AG08396 (cell line): ENCODE measurements at regions not wholly inside any gene's neighbourhood (a gene's known extent, or its start where the extent isn't known, plus 50 kb on each side); places are given as distances from the start of the nearest gene placed in this dataset.

Source experiments
- DNase-seq: peaks from one replicate; pipeline ENCODE4 v3.0.0; 2012; ENCODE audit warnings: low spot score, mixed read lengths

DNA sequence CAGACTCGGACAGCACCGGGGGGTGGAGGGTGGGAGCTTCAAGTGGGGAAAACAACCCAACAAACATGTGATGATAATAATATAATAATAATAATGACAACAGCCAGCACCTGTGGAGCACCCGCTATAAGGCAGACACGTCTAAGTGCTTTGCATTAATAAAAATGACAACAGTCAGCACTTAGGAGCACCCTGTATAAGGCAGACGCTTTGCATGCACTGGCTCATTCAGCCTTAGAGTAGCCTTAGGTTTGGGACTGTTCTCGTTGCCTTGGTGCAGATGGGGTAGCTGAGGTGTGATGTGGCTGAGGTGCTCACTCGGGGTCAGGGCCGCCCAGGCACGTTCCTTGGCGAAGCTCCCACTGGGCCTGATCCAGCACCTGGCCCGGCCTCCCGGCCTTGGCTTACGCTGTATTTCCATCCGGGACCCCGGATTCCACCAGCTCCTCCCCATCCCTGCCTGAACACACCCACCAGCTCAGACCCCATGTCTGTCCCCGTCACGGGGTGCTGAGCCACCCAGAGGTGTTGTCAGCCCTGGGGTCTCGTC is 144.0 kb upstream of the CIBAR2 start:
- no peak for DNase-seq

DNA sequence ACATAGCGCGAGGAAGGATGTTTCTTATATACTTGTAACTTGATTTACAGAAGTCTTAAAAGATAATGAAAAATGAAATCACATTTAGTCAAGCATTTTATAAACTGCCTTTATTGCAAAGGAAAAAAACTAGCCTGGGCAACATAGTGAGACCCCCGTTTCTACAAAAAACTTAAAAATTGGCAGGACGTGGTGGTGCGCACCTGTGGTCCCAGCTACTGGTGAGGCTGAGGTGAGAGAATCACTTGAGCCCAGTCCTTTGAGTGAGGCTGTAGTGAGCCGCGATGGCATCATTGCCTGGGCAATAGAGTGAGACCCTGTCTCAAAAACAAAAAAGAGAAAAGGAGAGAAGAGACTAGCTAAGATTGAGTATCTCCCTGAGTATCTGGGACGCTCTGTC is 145.2 kb upstream of the CIBAR2 start:
- DNase-seq: no peak

DNA sequence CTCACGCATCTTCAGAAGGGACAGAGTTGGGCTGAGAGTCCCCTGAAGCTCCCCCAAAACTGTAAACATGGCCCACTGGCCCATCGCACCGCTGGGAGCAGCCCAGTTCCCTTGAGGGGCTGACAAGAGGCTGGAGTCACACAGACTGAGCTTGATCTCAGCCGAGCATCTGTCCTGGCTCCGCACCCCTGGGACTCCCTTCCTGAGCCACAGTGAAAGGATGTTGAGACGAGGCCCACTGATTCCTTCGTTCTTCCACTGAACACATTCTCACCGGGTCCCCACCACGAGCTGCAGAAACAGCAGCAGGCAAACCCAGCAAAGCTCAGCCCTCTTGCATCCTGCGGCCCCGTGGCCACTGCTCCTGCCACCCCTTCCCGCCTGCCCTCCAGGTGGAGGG is 145.9 kb upstream of the CIBAR2 start:
- DNase-seq: no peak

DNA sequence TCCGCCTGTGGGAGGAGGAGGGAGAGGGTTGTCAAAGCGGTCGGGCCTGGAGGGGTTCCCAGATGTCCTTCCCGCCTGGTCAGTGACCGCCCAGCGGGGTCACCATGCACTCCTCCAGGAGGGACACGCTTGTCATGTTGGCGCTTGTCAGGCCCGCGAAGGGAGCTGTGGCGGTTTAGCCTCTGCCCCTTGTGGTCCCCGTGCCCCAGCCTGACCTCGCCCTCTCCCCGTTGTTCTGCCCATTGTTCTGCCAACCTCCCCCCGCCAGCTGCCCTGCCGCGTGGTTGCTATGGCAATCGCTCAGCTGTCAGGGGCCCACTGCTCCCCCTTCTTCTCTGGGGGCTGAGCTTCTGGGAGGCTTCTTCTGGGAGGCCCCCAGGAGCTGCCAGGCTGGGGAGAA is 146.4 kb upstream of the CIBAR2 start:
- DNase-seq: no peak

DNA sequence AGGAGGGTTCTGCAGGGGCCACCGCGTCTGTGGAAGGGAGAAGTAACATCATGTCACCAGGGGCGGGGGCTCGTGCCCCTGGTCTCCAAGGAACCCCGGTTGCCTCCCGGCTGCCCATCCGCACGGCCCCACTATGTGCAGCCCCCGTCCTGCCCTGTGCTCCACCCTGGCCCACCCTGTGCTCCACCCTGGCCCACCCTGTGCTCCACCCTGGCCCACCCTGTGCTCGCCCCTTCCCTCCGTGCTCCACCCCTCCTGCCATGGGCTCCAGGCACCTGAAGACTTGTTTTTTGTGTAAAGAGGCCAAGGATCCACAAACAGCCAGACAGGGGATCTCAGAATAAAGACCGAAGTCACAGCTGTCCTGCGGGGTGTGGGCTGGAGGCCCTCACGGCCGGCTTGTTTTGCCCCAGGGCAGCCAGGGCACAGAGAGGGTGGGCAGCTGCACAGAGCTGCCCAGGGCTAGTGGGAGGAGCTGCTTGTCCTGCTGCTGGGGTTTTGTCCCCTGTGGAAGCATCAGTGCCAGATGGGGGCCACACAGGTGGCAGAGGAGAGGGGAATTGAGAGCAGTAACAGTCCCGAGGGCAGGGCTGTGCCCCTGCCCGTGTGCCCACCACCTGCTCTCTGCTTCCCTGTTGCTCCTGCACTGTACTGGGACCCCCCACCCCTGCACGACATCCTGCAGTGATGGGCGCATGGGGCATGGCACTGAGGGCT is 147.0 kb upstream of the CIBAR2 start:
- DNase-seq: no peak

DNA sequence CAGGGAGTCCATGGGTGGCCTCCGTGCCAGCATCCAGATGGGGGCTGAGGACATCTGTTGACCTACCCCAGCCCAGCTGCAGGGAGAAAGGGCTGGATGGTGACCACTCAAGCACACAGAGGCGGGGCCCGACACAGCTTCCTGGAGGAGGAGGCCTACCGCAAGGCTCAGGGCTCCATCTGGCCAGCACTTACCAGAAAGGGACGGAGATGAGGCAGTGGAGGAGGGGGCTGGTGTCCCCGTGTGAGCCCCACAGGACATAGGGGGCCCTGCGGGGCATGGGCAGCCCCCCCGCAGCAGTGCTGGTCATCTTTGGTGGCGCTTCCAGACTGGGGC is 147.5 kb upstream of the CIBAR2 start:
- no peak for DNase-seq

DNA sequence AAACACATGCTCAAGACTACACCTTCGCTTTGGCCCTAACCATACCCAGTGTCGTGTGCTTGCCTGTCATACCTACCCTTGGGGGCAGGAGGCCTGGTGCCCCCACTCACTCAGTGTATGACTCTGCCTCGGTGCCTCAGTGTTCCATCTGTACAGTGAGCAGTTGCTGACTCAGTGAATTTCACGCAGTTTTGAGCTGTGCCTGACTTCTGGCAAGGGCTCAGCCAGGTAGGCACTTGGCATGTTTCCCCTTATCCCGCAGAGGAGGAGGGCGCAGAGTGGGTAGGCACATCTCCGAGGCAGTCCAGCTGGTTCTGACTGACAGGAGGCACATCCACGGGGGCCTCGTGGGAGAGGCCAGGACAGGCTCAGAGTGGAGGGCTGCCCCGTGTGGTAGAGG is 148.9 kb upstream of the CIBAR2 start:
- no peak for DNase-seq

DNA sequence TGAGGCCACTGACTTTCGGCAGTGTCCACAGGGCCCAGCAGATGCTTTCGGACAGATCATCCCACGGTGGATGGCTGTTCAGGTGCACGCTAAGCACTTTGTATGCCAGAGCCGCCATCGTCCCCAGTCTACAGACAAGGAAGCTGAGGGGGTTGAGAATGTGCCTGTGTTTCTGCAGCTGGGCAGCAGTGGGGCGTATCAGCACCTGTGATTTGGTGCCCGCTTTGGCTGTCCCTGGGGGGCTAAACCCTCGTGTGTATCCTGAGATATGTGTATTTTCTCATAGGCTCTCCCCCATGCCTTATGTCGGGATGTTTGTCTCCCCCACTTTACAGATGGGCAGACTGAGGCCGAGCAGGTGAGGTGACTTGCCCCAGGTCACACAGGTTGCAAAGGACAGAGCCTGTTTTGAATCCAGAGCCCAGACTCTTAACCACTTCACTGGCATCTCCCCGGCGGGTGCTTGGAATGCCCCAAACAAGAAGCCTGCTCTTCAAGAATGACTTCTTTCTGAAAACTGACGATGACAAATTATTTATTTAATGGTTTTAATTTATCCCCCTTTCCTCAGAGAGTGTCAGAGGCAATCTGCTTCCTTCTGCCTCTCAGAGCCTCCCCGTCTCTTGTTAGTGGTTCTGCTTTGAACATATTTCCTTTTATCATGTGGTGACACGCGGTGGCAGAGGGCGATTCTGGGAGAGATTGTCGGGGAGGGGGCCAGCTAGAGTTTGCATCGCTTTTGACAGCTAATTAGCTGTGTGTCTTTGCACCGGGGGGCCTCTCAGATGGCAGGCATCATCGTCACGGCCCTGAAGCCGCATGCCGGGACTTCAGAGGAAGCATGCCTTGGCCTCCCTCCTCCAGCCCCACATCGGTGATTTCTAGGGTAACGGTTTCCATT is 149.6 kb upstream of the CIBAR2 start:
- no peak for DNase-seq

DNA sequence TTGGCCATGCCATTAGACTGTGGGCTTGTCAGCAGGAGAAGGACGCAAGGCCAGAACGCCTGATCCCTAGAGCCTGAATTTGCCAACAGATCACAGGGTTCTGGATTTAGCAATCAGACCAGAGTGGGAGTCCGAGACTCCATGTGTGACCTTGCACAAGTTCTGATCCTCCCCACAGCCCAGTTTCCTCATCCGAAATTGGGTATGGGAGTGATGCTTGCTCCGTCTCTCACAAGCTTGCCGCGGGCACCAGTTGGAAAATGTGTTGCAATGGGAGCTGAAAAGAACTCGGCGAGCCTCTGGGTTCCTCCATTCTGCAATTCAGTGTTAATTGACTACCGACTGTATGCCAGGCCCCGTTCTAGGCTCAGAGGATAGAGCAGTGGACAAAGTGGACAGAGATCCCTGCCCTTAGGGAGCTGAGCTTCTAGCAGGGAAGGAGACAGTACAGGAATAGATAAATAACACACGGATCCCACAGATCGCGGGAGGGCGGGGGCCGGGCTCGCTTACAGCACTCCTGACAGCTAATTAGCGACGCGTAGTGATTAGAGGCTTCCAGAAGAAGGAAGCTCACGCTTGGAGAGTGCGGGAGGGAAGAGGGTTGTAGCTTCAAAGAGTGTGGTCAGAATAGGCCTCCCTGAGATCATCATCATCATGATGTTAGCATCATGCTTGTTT is 150.4 kb upstream of the CIBAR2 start:
- no peak for DNase-seq

DNA sequence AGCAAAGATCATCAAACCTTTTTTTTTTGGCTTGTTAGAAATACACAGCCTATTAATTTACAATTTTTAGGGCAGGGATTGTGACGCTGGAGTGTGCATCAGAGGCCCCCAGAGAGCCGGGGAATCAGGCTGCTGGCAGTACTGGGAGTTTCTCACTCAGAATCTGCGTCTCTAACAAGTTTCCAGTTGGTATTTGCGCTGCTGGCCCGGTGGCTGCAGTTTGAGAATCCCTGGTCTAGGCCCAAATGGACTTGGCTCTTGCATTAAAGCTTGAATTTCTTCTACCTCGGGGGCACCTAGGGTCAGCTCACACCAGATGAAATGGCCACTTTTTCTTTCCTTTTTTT is 150.9 kb upstream of the CIBAR2 start:
- DNase-seq: no peak

DNA sequence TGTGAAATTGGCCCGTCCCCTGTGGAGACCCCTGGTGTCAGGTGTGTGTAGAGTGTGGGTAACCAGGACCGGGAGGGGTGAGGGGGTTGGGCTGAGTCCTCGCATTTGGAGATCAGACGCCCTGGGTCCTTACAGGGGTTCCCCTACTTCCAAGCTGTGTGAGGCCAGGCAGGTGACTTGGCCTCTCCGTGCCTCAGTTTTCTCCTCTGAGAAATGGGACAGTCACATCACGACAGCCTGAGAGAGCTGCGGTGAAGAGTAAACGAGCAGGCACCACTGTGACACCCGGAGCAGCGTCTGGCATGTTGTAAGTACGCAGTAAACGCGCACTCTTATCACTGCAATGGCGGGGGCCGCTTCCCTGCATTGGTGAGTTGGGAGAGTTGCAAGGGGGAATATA is 152.5 kb upstream of the CIBAR2 start:
- no peak for DNase-seq

DNA sequence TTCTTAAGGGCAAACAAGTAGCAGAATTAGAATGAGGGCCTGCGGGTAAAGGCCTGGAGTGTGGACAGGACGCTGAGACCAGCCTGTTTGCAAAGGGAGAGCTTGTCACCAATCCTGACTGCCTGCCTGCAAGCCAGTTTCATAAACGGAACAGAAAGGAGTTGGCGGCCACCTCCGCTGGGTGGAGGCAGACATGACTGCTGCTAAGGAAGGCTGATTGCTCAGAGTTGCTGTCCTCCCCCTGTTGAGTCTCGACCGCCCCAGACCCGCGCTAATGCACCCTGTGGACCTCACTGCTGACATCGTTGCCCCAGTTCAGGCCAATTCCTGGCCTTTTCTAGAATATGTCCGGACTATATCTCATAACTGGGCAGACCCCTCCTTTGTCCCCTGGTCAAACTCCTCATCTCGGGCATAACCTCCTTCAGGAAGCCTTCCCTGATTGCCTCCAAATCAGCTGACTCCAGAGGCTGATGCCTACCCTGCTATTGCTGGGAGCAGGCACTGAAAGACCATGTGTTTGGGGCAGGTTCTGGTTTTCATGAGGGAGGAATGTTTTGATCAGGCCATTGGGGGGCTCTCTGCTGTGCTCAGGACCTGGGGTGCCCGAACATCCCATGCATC is 153.0 kb upstream of the CIBAR2 start:
- no peak for DNase-seq

DNA sequence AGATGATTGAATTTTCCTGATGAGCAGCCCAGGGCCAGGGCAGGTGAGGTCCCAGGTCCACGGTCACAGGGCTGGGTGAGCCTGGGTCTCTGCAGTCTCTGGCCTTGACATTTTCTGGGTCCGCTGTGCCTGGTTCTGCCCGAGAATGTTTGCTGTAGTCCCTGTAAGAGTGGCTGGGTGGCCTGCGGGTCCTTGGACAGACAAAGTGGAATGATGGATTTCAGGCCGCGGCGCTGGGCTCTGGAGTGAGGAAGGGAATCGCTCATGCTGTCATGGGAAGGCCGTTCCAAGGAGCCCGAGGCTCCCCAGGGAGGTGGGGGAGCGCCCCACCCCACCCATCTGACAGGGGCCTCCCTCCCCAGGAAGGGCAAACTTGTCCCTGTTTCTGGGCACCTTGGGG is 153.5 kb upstream of the CIBAR2 start:
- DNase-seq: no peak

DNA sequence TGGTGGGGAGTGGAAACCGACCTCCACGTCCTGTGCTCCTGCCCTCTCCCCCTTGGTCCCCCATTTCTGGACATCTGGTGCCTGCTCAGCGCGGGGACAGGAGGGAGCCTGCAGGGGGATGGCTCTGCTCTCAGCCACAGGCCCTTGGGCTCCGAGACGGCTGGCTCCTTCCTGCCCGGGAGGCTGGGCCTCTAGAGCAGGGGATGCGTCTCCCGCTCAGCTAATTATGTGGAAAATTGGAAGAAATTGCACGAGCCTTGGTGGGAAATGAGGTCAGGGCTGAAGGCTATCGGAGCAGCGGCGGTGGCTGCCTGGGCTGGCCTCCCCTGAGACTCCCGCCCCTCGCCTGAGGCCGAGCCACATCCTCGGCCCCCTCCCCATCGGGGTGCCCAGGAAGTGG is 154.6 kb upstream of the CIBAR2 start:
- DNase-seq: no peak

DNA sequence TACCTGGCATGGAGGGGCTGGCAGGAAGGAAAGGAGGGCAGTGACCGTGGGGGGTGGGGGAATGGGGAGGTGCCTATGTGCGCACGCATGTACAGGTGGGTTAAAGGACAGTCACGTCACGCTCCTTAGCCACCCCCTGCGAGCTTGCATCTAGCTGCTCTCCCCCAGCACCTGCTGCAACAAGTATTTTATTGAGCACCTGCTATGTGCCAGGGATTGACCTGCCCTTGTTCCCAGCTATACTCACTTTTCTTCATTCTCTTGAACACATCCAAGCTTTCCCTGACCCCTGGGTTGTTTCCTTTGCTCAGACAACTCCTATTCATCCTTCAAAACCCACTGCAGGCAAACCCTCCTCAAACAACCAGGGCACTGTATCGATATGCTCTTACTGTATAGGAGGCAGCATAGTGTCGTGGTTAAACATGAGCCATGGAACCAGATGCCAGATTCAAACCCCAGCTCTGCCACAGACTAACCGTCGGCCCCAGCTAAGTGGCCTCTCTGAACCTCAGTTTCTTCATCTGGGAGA is 155.2 kb upstream of the CIBAR2 start:
- no peak for DNase-seq

DNA sequence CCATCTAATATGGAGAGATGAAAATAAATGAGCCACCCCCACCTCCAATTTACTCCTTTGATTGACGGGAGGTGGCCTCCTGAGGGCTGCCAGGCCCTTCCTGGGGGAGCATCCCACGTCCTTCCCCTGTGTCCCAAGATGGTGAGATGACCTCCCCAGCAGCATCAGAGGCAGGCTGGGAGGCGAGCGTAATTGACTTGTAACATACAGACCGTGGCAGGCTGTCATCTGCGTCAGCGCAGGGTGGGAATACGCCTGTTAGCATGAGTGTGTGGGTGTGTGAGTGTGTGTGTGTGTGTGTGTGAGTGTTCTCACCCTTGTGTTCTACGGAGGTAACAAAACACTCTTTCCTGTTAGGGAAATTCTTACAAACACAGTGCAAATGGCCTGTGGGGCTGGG is 156.9 kb upstream of the CIBAR2 start:
- no peak for DNase-seq

DNA sequence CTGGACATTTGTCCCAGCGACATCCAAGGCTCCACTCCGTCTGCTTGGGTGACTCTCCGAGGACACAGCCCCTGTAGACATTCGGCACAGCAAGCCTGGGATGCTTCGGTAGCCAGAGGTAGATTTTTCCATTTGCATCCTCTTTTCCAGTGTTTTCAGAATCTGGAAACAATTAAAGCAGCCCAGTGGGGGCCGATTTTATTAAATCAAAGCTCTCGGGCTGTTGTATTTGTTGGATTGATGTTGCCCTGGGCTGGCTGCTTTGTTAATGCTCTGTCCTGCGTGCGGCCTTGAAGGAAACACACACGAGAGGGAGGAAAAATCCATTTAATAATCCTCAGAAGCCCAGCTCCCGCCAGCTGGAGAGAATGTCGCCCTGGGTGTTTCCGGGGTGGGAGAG is 158.1 kb upstream of the CIBAR2 start:
- no peak for DNase-seq

DNA sequence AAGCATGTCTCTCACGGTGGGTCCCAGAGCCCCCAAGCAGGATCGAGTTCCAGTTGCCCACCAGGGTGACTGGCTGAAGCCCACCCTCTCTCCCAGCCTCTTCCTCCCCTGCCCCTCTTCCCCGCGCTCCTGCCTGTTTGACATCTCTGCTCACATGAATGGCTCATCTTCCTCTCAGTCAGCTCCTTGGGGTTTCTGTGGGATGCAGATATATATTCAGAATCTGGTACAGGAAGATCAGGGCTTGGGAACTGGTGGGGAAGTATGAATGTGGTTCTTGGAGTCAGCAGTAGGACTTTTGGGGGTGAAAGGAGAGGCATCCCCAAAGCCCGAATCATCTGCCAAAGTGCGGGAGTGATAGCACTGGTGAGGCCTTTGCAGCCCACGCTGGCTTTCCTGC is 158.9 kb upstream of the CIBAR2 start:
- DNase-seq: no peak

DNA sequence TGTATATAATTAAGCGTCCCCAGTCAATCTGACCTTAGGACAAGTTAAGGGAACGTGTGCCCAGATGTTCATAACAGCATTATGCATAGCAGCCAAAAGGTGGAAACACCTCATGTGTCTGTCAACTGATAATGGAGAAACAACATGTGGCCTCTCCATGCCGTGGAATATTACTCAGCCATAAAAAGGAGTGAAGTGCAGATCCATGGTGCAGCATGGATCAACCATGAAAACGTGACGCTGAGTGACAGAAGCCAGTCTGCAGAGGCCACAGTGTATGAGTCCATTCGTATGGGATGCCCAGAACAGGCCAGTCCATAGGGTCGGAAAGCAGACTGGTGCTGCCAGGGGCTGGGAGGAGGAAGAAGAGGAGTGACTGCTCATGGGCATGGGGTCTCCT is 161.0 kb upstream of the CIBAR2 start:
- no peak for DNase-seq

DNA sequence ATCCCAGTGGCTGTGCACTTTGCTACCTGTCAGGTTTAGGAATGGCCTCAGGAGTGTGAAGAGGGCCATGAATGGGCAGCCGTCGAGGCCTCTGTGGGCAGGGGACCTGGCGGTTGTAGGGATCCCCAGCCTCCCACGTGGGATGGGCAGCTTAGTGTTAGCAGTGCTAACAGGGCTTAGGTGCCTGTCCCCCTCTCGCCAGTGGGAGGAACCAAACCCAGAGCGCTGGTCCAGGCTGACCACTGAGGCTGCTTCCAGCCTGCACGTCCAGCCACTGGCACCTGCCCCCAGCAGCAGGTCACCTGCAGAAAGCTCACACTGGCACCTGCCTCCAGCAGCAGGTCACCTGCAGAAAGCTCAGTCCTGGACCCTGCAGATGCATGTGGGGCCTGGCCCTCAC is 162.2 kb upstream of the CIBAR2 start:
- no peak for DNase-seq

DNA sequence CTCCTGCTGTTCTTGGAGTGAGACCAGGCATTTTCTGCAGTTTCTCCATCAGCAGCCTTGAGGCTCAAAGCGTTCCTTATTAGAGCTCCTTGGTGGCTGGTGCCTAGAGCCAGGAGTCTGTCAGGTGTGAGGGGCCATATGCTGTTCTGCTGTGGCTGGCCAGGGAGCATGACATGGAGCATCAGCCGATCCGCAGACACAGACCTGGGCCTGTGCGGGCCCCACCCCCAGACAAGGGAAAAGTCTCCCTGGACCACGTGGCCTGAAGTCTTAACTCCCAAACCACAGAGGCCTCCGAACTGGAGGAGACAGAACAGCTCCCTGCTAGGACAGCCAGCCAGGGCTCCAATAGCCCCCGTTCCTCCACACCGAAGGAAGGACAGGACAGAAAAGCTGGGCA is 162.7 kb upstream of the CIBAR2 start:
- no peak for DNase-seq

DNA sequence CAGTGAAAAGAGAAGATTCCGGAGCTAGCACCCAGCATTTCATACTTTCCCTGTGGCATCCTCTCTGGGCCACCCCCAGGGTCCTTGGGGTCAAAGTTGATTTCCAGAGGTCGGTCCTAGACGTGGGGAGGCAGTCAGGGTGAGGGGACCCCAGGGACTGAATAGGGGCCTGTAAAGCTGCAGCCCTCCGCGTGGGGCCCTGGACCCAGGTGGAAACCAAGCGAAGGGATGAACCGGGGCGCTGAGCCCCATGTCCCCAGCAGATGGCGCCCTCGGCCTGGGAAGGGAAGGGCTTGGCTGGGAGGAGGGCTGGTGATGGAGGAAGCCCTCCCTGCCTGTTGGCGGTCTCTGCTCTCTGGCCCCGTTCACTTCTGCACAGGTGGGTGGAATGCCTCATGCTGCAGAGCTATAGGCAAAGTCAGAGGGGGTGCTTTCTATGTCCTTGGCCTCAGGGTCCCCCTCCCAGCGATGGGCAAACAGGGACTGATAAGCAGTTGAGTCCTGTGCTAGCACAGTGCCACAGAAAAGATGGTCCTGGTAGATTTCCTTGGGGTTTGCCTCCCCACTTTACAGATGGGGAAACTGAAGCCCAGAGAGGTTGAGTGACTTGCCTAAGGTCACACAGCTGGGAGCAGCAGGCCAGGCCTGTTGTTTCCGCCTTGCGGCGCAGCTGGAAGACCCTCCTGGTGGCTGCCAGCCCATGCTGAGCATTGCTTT is 163.4 kb upstream of the CIBAR2 start:
- peak; percentile 91 for DNase-seq
